ENCODE measurements at regions not wholly inside any gene's neighbourhood (a gene's known extent, or its start where the extent isn't known, plus 50 kb on each side); places are given as distances from the start of the nearest gene placed in this dataset.

- DNase-seq (ENCODE audit: low spot score), result no peak
Measured at GRCh38 chr4:13930155-13930554, 302.6 kb upstream of the BOD1L1 start.

GRCh38 chr4:13933191-13933590, 305.7 kb upstream of the BOD1L1 start:
- no peak for DNase-seq (ENCODE audit: low spot score)

DNA sequence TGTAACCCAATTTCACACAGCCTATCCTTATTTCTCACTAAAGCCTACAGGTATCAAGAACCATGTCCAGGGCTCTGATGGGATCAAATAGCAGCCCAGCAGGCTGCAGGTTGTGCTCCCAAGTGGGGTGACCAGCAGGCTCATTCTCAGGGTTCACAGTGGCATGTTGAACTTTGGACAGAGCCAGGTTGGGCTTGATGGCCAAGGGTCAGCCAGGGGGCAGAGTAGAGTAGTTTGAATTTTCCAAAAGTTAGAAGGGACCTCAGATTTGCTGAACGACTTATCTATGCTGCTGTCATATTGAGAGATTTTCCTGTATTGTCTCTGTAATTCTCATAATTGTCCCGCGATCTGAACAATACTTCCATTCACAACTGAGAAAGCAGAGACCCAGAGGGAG, 310.8 kb upstream of the BOD1L1 start:
- no peak for DNase-seq (ENCODE audit: low spot score)

GRCh38 chr4:13940921-13941320, 313.4 kb upstream of the BOD1L1 start:
- no peak for DNase-seq (ENCODE audit: low spot score)

DNA sequence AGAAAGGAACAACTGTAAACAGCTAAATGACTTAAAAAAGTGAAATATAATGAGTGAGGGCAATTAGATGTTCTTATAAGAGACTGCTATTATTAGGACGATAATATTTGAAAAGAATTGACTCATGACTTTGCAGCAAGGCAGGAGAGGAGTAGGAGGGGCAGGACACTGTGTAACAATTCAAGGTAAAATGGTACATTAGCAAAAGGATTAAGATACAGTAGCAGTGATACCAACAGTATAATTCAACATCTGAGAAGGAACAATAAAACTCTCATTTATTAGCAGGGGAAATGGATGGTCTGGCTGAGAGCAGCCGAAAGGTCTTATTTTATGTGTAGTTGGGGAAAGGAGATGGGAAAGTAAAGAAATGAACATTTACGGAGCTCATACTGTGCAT, 315.5 kb upstream of the BOD1L1 start:
- DNase-seq (ENCODE audit: low spot score), result no peak

- DNase-seq (ENCODE audit: low spot score), result no peak
Measured at GRCh38 chr4:13944095-13944511, 316.6 kb upstream of the BOD1L1 start.

GRCh38 chr4:13947921-13948320, 320.4 kb upstream of the BOD1L1 start:
- no peak for DNase-seq (ENCODE audit: low spot score)

DNA sequence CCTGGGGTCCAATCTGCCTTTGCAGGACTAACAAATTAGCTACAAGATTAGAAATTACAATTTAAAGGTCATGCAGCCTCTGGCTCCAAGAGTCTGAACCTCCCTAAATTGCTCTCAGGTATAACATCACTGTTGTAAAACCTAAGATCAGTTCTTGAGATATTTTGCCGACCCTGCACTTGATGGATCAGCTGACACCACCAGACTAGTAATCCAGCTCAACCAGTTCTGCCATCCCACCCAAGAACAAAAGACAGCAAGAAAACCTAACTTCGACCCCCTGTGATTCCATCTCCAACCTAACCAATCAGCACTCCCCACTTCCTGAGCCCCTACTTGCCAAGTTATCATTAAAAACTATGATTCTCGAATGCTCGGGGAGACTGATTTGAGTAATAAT, 323.0 kb upstream of the BOD1L1 start:
- no peak for DNase-seq (ENCODE audit: low spot score)

DNA sequence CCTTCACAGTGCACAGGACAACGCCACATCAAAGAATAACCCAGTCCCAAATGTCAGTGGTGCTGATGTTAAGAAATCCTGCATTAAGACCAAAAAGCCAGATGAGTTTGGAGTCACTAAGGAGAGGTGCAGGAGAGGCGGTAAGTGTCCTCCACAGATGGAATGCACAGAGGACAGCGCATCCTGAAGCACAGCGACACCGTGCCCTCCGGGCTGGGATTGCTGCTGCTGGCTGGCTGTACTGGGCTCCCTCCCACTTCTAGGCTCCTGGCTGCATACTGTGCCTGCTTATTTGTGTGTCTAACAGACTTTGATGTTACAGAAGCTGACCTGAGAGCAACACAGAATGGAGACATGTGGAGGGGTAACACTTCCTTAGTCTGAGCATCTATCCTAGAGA, 325.6 kb upstream of the BOD1L1 start:
- DNase-seq (ENCODE audit: low spot score), result no peak

DNA sequence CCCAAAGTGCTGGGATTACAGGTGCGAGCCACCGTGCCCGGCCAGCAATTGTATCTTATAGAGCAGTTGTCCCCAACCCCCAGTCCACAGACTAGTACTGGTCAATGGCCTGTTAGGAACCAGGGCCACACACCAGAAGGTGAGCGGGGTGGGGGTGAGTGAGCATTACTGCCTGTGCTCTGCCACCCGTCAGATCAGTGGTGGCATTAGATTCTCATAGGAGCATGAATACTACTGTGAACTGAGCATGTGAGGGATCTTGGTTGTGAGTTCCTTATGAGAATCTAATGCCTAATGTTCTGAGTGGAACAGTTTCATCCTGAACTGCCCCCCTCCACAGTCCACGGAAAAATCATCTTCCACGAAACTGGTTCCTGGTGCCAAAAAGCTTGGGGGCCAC, 328.0 kb upstream of the BOD1L1 start:
- no peak for DNase-seq (ENCODE audit: low spot score)

DNA sequence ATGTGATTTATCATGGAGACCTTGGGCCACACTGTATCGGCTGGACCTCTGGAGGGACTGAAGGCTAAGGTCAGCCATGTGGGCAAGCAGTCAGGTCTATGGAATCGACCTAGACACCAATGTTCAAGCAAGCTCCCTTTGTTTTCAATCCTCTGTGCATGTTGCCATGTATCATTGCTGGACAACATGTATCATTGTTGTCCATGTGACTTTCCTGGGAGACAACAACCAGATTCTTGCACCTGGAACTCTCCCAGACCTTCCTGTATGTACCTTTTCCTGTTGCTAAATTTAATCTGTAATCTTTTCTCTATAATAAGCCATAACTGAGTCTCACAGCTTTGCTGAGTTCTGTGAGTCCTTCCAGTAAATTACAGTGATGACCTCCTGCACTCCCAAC, 329.4 kb upstream of the BOD1L1 start:
- no peak for DNase-seq (ENCODE audit: low spot score)

- DNase-seq (ENCODE audit: low spot score), result no peak
Measured at GRCh38 chr4:13957871-13958270, 330.3 kb upstream of the BOD1L1 start.

- no peak for DNase-seq (ENCODE audit: low spot score)
Measured at GRCh38 chr4:13963601-13964000, 336.1 kb upstream of the BOD1L1 start.

- DNase-seq (ENCODE audit: low spot score), result no peak
Measured at GRCh38 chr4:13966231-13967195, 339.0 kb upstream of the BOD1L1 start.

GRCh38 chr4:13968723-13969122, 341.2 kb upstream of the BOD1L1 start:
- DNase-seq (ENCODE audit: low spot score), result no peak

DNA sequence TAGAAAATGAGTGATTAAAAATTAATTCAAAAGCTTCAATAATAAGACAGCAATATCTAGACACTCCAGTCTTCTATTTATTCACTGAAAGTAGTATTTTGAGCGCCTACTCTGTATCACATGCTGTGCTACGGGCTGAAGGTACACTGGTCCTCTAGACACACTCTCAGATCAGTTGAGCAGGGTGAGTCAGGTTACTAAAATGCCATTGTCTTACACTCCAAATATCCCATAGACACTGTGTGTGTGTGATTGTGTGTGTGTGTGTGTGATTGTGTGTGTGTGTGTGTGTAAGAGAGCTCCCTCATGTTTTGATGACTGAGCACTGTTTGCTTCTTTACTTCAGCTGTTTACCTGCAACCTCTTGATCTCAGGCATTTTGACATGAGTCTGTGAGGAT, 342.8 kb upstream of the BOD1L1 start:
- DNase-seq (ENCODE audit: low spot score), result no peak

DNA sequence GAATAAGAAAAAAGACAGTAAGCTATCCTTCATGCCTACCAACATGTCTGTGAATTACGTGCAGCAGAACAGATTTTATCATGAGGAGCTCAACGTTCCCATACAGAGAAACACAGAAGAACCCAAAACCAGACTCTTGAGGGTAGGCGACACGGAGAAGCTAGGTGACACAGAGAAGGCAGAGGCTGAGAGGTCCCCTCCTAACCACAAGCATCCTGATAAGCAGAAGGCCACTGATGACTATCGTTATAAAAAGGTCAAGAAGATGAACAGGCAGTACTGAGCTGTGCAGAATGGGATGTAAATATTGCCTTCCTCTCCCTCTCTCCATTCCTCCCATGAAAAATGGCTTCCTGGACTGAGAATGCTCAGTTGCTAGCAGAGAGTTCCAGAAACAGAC, 350.2 kb upstream of the BOD1L1 start:
- DNase-seq (ENCODE audit: low spot score), result no peak

DNA sequence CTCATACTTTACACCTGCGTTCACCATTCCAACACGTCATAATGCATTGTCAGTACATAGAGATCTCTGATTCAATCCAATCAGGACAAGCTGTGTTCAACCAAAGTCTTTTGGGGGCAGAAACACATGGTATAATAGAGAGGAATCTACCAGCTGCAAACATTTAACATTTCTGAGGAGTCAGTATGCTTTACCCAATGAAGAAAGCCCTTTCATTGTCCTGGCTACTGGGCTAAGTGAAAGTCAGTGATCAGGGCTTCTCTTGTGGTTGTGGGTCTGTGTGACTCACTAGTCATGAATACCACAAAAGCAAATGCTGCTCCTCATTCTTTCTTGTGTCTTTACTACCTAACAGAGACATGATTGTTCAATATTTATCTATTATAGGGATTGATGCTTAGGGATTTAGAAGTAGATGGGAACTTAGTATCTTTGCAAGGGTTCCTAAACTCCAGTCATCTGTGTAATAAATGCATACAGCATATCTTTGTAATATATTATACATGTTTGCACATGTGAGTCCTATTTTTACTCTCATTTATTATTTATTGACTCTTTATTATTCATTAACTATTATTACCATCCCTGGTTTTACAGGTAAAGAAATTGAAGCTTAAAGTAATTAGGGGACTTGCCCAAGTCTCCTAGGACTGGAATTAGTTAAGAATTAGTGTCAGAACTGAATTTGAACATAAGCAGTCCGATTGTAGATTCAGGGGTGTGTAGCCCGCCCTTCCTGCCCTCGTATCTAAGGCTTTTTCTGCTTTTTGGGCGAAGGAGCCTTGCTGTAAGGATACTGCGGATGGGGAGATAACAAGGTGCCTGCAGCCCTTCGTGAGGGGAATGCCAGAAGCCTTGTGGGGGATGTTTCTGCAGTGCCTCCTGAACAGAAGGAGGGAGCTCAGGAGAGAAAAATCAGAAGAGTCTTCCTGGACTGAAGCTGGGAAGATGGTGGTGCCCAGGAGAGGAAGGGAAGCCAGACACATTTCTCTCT, 353.1 kb upstream of the BOD1L1 start:
- peak; percentile 54 for DNase-seq (ENCODE audit: low spot score)

DNA sequence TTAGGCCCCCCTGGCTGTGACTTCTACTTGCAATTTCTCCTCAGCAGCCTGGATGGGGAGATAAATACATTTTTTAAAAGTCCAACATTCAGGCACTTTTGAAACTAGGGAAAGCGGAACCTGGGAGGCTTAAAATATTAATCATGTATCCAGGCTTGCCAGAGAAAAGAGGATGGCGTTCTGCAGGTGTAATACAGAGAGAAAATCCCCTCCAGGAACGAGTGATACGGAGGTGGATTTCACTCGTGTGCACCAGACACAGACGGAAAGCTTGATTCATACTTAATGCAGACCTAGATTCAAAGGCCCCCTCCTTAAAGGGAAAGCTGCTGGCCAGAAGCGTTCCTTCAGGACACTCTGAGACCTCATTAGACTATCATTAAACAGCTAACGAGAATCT, 354.0 kb upstream of the BOD1L1 start:
- DNase-seq (ENCODE audit: low spot score), result no peak

DNA sequence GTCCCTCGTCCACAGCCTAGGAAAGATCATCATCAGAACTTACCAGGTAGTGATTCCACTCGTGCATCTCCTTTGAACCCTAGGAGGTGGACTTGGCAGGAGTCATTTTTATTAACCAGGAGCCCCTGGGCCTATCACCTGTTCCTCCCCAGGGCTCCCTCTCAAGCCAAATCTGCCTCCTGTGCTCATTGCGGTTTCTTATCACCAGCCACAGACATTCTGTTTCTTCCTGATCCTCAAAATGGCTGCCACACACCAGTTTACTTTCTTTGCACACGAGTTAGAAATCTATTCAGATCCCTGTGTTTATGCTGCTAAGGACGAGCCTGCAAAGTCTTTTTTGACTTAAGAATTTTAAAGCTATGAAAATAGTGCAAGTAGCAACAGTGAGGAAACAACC, 354.5 kb upstream of the BOD1L1 start:
- no peak for DNase-seq (ENCODE audit: low spot score)

DNA sequence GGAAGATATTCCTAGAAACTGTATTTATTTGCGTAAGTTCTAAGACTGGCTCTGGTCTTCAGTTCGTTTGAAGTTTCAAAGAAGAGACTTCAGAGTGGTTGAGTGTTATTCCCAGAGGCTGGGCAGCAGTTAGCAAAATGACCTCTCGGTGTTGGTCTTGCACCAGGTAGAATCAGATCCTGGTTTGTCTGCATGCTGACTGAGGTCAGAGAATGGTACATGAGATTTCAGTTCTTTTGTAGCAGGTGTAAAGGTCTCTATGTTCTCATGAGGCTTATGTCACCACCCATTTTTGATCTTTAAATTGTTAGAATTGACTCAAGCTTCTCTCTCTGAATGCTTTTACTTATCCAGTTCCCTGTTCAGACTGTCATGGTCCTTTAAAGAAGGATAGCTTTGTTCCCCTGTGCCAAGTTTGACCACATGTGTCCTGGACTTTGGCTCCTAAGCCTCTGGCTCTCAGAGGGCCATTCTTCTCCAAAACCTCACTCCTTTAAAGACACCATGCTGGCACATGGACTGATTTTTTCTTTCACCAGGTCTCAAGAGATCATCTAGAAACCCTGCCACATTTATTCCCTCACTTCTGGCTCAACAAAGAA, 355.8 kb upstream of the BOD1L1 start:
- DNase-seq (ENCODE audit: low spot score), result peak; percentile 51
